ENCODE measurements at regions not wholly inside any gene's neighbourhood (a gene's known extent, or its start where the extent isn't known, plus 50 kb on each side); places are given as distances from the start of the nearest gene placed in this dataset.
"Not testable (repeated sequence)": the region's sequence is repeated elsewhere in the genome, so short reads cannot be mapped to it uniquely, and the experiment has no call there.

DNA sequence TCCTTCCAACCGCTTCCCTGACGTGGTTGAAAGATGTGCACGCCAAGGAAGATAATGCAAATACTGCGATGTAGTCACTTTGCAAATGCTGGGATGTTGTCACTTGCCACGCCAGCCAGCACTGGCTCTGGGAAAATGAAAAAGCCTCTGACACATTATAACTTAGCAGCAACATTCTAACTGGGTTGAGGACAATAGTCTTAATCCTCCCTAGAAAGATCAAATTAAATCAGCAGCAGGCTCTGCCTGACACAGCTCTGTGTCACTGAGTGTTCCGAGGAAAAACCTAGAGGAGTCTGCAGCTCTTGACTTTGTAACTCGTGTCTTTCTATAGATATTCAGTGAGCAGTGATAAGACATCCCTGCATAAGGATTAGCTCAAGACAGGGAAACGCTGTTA is 380.1 kb upstream of the FRG1 start:
- not testable (repeated sequence) for H3K36me3 Mint-ChIP-seq (ENCODE audit: low read depth); H3K27me3 Mint-ChIP-seq; H3K4me1 Mint-ChIP-seq; H3K9me3 ChIP-seq (ENCODE audit: control insufficient read depth, low read length, poor library complexity, severe bottlenecking); DNase-seq; H3K27ac Mint-ChIP-seq; ATAC-seq; H3K4me3 Mint-ChIP-seq

DNA sequence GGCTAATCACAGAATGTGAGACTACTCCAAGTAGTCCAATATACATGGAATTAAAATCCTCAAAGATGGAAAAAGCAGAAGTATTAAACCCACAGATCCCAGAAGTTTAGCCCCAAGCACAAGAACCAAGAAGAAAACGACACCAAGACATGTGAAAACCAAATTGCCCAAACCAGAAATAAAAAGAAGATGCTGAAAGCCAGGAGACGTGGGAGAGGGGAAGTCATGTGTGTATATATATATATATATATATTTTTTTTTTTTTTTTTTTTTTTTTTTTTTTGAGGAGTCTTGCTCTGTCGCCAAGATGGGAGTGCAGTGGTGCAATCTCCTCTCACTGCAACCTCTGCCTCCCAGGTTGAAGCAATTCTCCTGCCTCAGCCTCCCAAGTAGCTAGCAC is 376.9 kb upstream of the FRG1 start:
- H3K4me3 Mint-ChIP-seq; H3K36me3 Mint-ChIP-seq (ENCODE audit: low read depth); H3K27me3 Mint-ChIP-seq; H3K9me3 ChIP-seq (ENCODE audit: control insufficient read depth, low read length, poor library complexity, severe bottlenecking); DNase-seq; H3K27ac Mint-ChIP-seq; H3K4me1 Mint-ChIP-seq; ATAC-seq: not testable (repeated sequence)

DNA sequence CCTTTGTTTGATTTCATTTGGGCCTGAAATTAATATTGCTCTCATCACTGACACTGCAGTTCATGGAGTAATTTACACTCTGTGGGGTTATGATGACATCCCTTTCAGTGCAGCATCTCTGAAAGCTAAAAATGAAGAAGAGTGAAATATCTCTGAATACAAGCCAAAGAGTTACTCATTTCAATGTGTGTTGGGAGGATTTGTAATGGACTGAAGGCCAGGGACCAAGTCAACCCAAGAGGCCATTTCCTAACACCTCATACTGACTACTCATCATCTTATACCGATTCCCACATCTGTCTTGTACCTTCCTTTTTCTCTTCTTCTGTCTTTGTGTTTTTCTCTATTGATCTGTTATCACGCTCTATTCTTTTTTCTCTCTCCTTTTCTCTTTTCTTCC is 374.4 kb upstream of the FRG1 start:
- not testable (repeated sequence) for ATAC-seq; H3K27me3 Mint-ChIP-seq; H3K4me1 Mint-ChIP-seq; DNase-seq; H3K9me3 ChIP-seq (ENCODE audit: control insufficient read depth, low read length, poor library complexity, severe bottlenecking); H3K36me3 Mint-ChIP-seq (ENCODE audit: low read depth); H3K27ac Mint-ChIP-seq; H3K4me3 Mint-ChIP-seq

DNA sequence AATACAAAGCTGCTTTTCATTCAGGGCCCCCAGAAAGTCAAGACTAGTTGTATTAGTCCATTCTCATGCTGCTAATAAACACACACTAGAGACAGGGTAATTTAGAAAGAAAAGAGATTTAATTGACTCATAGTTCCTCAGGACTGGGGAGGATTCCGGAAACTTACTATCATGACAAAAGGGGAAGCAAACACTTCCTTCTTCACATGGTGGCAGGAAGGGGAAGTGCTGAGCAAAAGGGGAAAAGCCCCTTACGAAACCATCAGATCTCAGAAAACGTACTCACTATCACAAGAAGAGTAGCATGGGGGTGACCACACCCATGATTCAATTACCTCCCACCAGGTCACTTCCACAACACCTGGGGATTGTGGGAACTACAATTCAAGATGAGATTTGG is 373.8 kb upstream of the FRG1 start:
- not testable (repeated sequence) for H3K4me3 Mint-ChIP-seq; H3K36me3 Mint-ChIP-seq (ENCODE audit: low read depth); H3K9me3 ChIP-seq (ENCODE audit: control insufficient read depth, low read length, poor library complexity, severe bottlenecking); H3K27ac Mint-ChIP-seq; H3K27me3 Mint-ChIP-seq; DNase-seq; H3K4me1 Mint-ChIP-seq
- ATAC-seq: peak; percentile 25

DNA sequence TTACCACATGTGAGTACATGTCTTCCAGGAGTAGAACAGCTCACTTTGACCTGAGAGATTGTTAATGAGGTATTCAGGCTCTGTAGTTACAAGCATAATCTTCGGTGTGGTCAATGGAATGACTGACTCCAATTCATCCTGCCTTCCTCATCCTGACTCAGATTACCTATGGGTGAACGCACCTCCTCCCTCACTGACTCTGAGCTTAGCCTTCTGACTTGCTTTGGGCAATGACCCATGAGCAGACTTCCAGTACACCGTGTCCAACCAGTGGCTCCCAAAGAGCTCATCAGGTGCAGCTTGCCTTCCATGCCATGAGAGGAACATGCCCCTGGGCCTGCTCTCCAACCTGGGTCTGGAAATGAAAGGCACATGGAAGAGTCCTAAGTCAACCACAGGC is 361.0 kb upstream of the FRG1 start:
- not testable (repeated sequence) for H3K27ac Mint-ChIP-seq; H3K4me1 Mint-ChIP-seq; ATAC-seq; DNase-seq; H3K4me3 Mint-ChIP-seq; H3K9me3 ChIP-seq (ENCODE audit: control insufficient read depth, low read length, poor library complexity, severe bottlenecking); H3K36me3 Mint-ChIP-seq (ENCODE audit: low read depth); H3K27me3 Mint-ChIP-seq

DNA sequence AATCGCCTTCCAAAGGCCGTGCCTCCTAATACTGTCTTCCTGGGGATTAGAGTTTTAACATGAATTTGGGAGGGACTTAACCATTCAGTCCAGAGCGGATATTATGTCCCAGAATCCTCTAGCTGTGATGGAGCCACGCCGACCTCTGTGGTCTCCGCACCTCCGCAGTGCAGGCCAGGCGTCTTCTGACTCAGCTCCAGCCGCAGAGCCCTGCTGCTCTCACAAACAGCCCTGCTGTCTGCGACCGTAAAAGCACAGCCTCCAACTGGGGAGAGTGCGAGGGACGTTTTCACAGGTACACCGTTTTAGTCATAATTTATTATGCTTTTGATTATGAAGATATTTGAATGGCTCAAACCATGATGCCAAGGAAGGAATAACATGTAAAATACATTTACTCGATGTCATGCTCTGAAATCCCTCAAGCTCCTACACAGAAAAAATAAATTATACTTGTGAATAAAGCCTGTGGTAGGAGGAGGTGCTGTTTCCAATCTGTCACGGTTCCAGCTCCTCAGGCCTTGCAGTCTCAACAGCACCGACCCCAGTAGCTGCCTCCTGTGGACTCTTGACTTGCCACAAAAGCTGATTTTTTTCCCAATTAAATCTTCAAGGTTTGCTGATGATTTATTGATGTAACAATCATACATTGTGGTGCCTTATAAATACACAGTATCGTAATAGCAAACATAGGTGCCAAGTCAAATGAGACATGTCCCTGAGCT is 353.6 kb upstream of the FRG1 start:
- ATAC-seq; H3K27me3 Mint-ChIP-seq; H3K27ac Mint-ChIP-seq; H3K9me3 ChIP-seq (ENCODE audit: control insufficient read depth, low read length, poor library complexity, severe bottlenecking); H3K36me3 Mint-ChIP-seq (ENCODE audit: low read depth); H3K4me1 Mint-ChIP-seq; H3K4me3 Mint-ChIP-seq; DNase-seq: not testable (repeated sequence)

DNA sequence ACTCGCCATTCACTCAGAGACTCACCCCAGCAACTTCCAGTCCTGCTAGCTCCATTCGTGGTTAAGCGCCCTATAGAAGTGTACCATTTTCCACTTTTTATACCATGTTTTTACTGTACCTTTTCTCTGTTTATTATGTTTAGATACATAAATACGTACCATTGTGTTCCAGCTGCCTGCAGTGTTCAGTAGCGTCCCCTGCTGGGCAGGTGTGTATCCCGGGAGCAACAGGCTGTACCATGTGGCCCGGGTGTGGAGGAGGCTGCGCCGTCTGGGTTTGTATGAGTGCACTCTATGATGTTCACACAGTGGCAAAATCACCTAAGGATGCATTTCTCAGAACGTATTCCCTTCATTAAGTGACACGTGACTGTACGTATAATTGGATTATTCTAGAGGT is 351.5 kb upstream of the FRG1 start:
- H3K4me3 Mint-ChIP-seq; ATAC-seq; H3K27ac Mint-ChIP-seq; H3K36me3 Mint-ChIP-seq (ENCODE audit: low read depth); DNase-seq; H3K9me3 ChIP-seq (ENCODE audit: control insufficient read depth, low read length, poor library complexity, severe bottlenecking); H3K27me3 Mint-ChIP-seq; H3K4me1 Mint-ChIP-seq: not testable (repeated sequence)

DNA sequence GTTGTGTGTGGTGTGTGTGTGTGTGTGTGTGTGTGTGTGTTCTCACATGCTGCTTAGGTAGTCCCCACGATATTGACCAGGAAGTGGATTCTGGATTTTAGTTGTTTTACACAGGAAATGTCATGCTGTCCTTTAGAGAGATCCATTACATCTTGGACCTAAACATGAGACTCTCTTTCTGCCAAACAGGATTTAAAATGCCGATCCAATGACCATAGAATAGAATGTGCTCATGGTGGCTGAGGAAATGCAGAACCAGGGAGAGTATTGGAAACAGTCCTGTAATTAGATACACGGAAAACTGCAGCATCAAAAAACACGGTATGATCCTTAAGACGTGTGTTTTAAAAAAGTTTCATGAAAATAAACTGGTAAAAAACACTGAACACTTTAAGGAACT is 347.8 kb upstream of the FRG1 start:
- no peaks in the 10 kb centered on the region for H3K9me3 ChIP-seq (ENCODE audit: control insufficient read depth, low read length, poor library complexity, severe bottlenecking)
- no peaks in the 10 kb centered on the region for H3K36me3 Mint-ChIP-seq (ENCODE audit: low read depth)
- DNase-seq: no peak
- H3K4me3 Mint-ChIP-seq: no peak overlapping the region
- no peak overlapping the region for H3K27ac Mint-ChIP-seq
- H3K4me1 Mint-ChIP-seq: no peaks in the 10 kb centered on the region
- no peaks in the 10 kb centered on the region for H3K27me3 Mint-ChIP-seq
- no peak for ATAC-seq

DNA sequence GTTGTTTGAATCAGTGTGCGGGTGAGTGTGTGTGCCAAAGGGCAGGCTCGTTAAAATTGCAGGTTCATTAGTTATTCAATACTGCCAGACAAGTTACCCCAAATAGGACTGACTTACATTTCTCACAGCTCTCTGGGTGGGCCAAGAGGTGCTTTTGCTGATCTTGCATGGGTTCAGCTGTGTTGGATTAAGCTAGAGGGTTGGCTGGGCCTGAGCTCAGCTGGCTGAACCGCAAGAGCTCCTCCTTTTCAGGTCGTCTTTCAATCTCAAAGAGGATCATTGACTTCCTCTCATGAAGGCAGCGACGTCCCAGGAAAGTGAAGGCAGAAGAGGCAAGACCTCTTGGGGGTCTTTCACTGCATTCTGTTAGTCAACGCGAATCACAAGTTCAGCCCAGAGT is 343.3 kb upstream of the FRG1 start:
- Mint-ChIP-seq H3K27ac (no peak overlapping the region), H3K4me3 (no peak overlapping the region), H3K4me1 (no peaks in the 10 kb centered on the region), H3K27me3 (no peaks in the 10 kb centered on the region), H3K36me3 (ENCODE audit: low read depth) (no peaks in the 10 kb centered on the region)
- no peaks in the 10 kb centered on the region for H3K9me3 ChIP-seq (ENCODE audit: control insufficient read depth, low read length, poor library complexity, severe bottlenecking)
- no peak for ATAC-seq
- no peak for DNase-seq

DNA sequence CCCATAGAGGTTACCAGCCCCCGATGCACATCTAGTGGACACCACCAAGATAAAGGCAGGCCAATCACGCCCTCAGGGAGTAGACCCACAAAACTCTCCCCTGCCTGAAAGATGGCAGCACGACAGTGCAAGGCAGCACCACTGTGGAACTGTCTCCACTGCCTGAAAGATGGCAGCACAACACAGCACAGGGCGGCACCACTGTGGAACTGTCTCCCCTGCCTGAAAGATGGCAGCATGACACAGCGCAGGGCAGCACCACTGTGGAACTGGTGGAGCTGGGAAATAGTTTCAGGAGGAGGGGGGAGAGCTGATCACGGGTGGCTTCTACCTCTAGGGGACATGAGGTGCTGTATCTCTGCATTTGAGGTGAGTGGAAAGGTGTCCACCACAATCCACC is 340.4 kb upstream of the FRG1 start:
- Mint-ChIP-seq H3K4me1 (no peaks in the 10 kb centered on the region), H3K4me3 (no peak overlapping the region), H3K27me3 (no peaks in the 10 kb centered on the region), H3K27ac (no peak overlapping the region), H3K36me3 (ENCODE audit: low read depth) (no peaks in the 10 kb centered on the region)
- ATAC-seq: no peak
- H3K9me3 ChIP-seq (ENCODE audit: control insufficient read depth, low read length, poor library complexity, severe bottlenecking): no peaks in the 10 kb centered on the region
- no peak for DNase-seq

DNA sequence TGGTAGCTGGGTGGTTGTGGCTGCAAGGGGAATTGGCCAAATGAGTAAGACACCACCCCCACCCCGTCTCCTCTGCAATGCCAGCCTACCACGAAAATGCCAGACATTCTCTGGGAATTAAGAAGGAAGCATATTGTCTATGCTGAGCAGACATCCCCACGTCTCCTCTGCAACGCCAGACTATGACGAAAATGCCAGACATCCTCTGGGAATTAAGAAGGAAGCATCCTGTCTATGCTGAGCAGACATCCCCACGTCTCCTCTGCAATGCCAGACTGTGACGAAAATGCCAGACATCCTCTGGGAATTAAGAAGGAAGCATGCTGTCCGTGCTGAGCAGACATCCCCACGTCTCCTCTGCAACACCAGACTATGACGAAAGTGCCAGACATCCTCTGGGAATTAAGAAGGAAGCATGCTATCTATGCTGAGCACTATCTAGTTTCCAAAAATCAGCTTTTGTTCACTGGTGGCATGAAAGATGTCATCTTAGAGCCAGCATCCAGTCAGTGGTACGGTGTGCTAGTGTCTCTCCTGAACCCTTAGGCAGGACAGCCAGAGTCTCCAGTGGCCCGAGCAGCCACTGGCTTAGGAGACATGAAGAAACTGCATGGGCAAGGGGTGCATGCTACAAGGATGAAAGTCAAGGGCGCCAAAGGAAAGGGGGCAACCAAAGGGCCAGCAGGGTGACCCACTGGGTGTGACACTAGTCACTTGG is 339.8 kb upstream of the FRG1 start:
- Mint-ChIP-seq H3K4me3 (no peak overlapping the region), H3K4me1 (no peaks in the 10 kb centered on the region), H3K27me3 (no peaks in the 10 kb centered on the region), H3K36me3 (ENCODE audit: low read depth) (no peaks in the 10 kb centered on the region), H3K27ac (no peak overlapping the region)
- H3K9me3 ChIP-seq (ENCODE audit: control insufficient read depth, low read length, poor library complexity, severe bottlenecking): no peaks in the 10 kb centered on the region
- no peak for ATAC-seq
- no peak for DNase-seq

DNA sequence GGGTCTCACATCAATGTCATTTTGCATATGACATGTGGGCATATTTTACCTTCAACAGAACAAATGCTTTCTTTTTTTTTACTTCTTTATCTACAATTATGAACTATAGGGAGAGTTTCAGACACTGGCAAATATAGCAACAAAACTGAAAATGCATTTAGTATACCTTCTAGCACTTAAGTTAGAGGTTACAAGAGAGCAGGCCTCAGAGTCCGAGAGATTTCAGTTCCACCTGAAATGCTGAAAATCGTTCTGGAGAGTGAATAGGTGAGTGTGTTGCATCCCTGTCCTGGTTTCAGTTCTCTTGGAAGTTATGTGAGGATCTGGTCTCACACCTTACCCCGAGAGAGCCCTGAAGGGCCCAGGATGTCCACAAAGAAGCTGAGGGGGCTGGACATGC is 337.8 kb upstream of the FRG1 start:
- not testable (repeated sequence) for H3K4me3 Mint-ChIP-seq; H3K27ac Mint-ChIP-seq; ATAC-seq; DNase-seq; H3K9me3 ChIP-seq (ENCODE audit: control insufficient read depth, low read length, poor library complexity, severe bottlenecking); H3K4me1 Mint-ChIP-seq; H3K36me3 Mint-ChIP-seq (ENCODE audit: low read depth); H3K27me3 Mint-ChIP-seq

DNA sequence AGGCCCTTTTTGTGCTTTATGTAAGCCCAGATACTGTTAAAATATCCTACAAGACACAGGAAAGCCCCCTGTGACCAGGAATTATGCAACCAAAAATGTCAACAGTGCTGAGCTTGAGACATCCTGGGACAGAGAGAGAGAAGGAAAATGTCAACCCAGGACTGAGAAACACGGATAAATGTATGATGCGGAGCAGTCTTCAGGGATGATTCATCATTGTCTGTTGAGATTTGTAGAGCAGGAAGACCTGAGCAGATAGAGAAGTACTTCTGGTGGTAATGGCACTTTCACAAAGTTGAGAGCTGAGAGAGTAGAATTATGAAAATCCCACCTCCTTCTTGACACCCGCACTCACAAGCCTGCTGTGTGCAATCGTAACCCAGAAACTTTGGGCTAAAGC is 330.1 kb upstream of the FRG1 start:
- H3K36me3 Mint-ChIP-seq (ENCODE audit: low read depth); H3K4me3 Mint-ChIP-seq; ATAC-seq; H3K9me3 ChIP-seq (ENCODE audit: control insufficient read depth, low read length, poor library complexity, severe bottlenecking); H3K27ac Mint-ChIP-seq; H3K4me1 Mint-ChIP-seq; H3K27me3 Mint-ChIP-seq; DNase-seq: not testable (repeated sequence)

DNA sequence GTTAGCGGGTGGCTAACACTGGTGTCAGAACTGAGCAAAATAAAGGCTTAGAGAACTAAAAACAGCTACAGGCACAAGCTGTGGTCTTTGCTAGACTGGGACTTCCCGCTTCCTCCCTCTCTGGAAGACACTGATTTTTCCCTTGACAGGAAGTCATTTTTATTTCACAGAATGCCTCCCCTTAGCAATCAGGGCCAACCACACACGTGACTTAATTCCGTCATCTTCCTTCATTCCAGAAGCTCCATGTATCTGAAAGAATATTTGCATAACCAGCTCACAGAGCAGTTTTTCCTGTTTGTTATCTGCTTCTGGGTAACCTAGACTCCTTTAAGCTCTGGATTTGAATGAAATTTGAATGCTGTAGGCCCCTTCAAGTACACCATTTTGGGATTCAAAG is 327.5 kb upstream of the FRG1 start:
- DNase-seq (no peak), ATAC-seq (no peak)
- Mint-ChIP-seq H3K27me3 (no peaks in the 10 kb centered on the region), H3K36me3 (ENCODE audit: low read depth) (no peaks in the 10 kb centered on the region), H3K4me1 (no peaks in the 10 kb centered on the region), H3K27ac (no peak overlapping the region), H3K4me3 (no peak overlapping the region)
- H3K9me3 ChIP-seq (ENCODE audit: control insufficient read depth, low read length, poor library complexity, severe bottlenecking): no peaks in the 10 kb centered on the region

Data from T-helper 17 cell (primary cell).